ENCODE measurements at regions not wholly inside any gene's neighbourhood (a gene's known extent, or its start where the extent isn't known, plus 50 kb on each side); places are given as distances from the start of the nearest gene placed in this dataset.
"Not testable (repeated sequence)": the region's sequence is repeated elsewhere in the genome, so short reads cannot be mapped to it uniquely, and the experiment has no call there.

- H3K9me3 ChIP-seq (replicated peaks; ENCODE audit: low read length): no peaks in the 10 kb centered on the region
- H3K4me1 ChIP-seq (ENCODE audit: control insufficient read depth, insufficient read depth, low read length): peaks cover 50% of the 10 kb centered on the region
- no peak overlapping the region for H3K4me2 ChIP-seq (ENCODE audit: low read length)
- no peak overlapping the region for H3K9ac ChIP-seq (ENCODE audit: low read depth, low read length)
- no peaks in the 10 kb centered on the region for H3K36me3 ChIP-seq (ENCODE audit: insufficient read depth, low read length)
- H3K4me3 ChIP-seq (ENCODE audit: low read length): no peak overlapping the region
- no peaks in the 10 kb centered on the region for H3K27me3 ChIP-seq (ENCODE audit: control insufficient read depth, insufficient read depth, low read length)
Measured at GRCh38 chr4:124938836-124939235, 226.3 kb upstream of the ANKRD50 start.

GRCh38 chr4:124937993-124938392 is 225.5 kb upstream of the ANKRD50 start:
- no peak overlapping the region for H3K4me3 ChIP-seq (ENCODE audit: low read length)
- no peak overlapping the region for H3K9ac ChIP-seq (ENCODE audit: low read depth, low read length)
- no peaks in the 10 kb centered on the region for H3K9me3 ChIP-seq (replicated peaks; ENCODE audit: low read length)
- peaks cover 44% of the 10 kb centered on the region for H3K4me1 ChIP-seq (ENCODE audit: control insufficient read depth, insufficient read depth, low read length)
- no peaks in the 10 kb centered on the region for H3K27me3 ChIP-seq (ENCODE audit: control insufficient read depth, insufficient read depth, low read length)
- no peaks in the 10 kb centered on the region for H3K36me3 ChIP-seq (ENCODE audit: insufficient read depth, low read length)
- no peak overlapping the region for H3K4me2 ChIP-seq (ENCODE audit: low read length)

- H3K9ac ChIP-seq (ENCODE audit: low read depth, low read length): no peak overlapping the region
- no peak overlapping the region for H3K4me3 ChIP-seq (ENCODE audit: low read length)
- H3K4me2 ChIP-seq (ENCODE audit: low read length): no peak overlapping the region
- H3K36me3 ChIP-seq (ENCODE audit: insufficient read depth, low read length): no peaks in the 10 kb centered on the region
- peaks cover 42% of the 10 kb centered on the region for H3K4me1 ChIP-seq (ENCODE audit: control insufficient read depth, insufficient read depth, low read length)
- no peaks in the 10 kb centered on the region for H3K27me3 ChIP-seq (ENCODE audit: control insufficient read depth, insufficient read depth, low read length)
- H3K9me3 ChIP-seq (replicated peaks; ENCODE audit: low read length): no peaks in the 10 kb centered on the region
Measured at GRCh38 chr4:124936427-124936826, 223.9 kb upstream of the ANKRD50 start.

- H3K9ac ChIP-seq (ENCODE audit: low read depth, low read length): no peak overlapping the region
- H3K4me2 ChIP-seq (ENCODE audit: low read length): no peak overlapping the region
- H3K4me1 ChIP-seq (ENCODE audit: control insufficient read depth, insufficient read depth, low read length): peaks cover 37% of the 10 kb centered on the region
- H3K36me3 ChIP-seq (ENCODE audit: insufficient read depth, low read length): no peaks in the 10 kb centered on the region
- H3K9me3 ChIP-seq (replicated peaks; ENCODE audit: low read length): no peaks in the 10 kb centered on the region
- no peaks in the 10 kb centered on the region for H3K27me3 ChIP-seq (ENCODE audit: control insufficient read depth, insufficient read depth, low read length)
- H3K4me3 ChIP-seq (ENCODE audit: low read length): no peak overlapping the region
Measured at GRCh38 chr4:124934916-124935315, 222.4 kb upstream of the ANKRD50 start.

GRCh38 chr4:124933521-124933920 is 221.0 kb upstream of the ANKRD50 start:
- Histone ChIP-seq H3K9ac (ENCODE audit: low read depth, low read length) (no peak overlapping the region), H3K4me3 (ENCODE audit: low read length) (no peak overlapping the region), H3K27me3 (ENCODE audit: control insufficient read depth, insufficient read depth, low read length) (no peaks in the 10 kb centered on the region), H3K36me3 (ENCODE audit: insufficient read depth, low read length) (no peaks in the 10 kb centered on the region), H3K4me2 (ENCODE audit: low read length) (no peak overlapping the region), H3K9me3 (replicated peaks; ENCODE audit: low read length) (no peaks in the 10 kb centered on the region), H3K4me1 (ENCODE audit: control insufficient read depth, insufficient read depth, low read length) (peaks cover 24% of the 10 kb centered on the region)

GRCh38 chr4:124932447-124932846 is 219.9 kb upstream of the ANKRD50 start:
- H3K9ac ChIP-seq (ENCODE audit: low read depth, low read length): no peak overlapping the region

GRCh38 chr4:124931050-124931449 is 218.5 kb upstream of the ANKRD50 start:
- Histone ChIP-seq H3K4me3 (ENCODE audit: low read length) (no peak overlapping the region), H3K4me1 (ENCODE audit: control insufficient read depth, insufficient read depth, low read length) (peaks cover 9% of the 10 kb centered on the region), H3K9ac (ENCODE audit: low read depth, low read length) (no peak overlapping the region), H3K36me3 (ENCODE audit: insufficient read depth, low read length) (no peaks in the 10 kb centered on the region), H3K9me3 (replicated peaks; ENCODE audit: low read length) (no peaks in the 10 kb centered on the region), H3K4me2 (ENCODE audit: low read length) (no peak overlapping the region), H3K27me3 (ENCODE audit: control insufficient read depth, insufficient read depth, low read length) (no peaks in the 10 kb centered on the region)

More at GRCh38 chr4:124932447-124932846, 219.9 kb upstream of the ANKRD50 start:
- no peak overlapping the region for H3K4me2 ChIP-seq (ENCODE audit: low read length)
- H3K4me1 ChIP-seq (ENCODE audit: control insufficient read depth, insufficient read depth, low read length): peaks cover 17% of the 10 kb centered on the region
- no peaks in the 10 kb centered on the region for H3K9me3 ChIP-seq (replicated peaks; ENCODE audit: low read length)
- H3K4me3 ChIP-seq (ENCODE audit: low read length): no peak overlapping the region
- no peaks in the 10 kb centered on the region for H3K36me3 ChIP-seq (ENCODE audit: insufficient read depth, low read length)
- H3K27me3 ChIP-seq (ENCODE audit: control insufficient read depth, insufficient read depth, low read length): no peaks in the 10 kb centered on the region

GRCh38 chr4:124922748-124923147 is 210.2 kb upstream of the ANKRD50 start:
- H3K4me1 ChIP-seq (ENCODE audit: control insufficient read depth, insufficient read depth, low read length); H3K27me3 ChIP-seq (ENCODE audit: control insufficient read depth, insufficient read depth, low read length); H3K4me2 ChIP-seq (ENCODE audit: low read length); H3K4me3 ChIP-seq (ENCODE audit: low read length); H3K9ac ChIP-seq (ENCODE audit: low read depth, low read length); H3K36me3 ChIP-seq (ENCODE audit: insufficient read depth, low read length); H3K9me3 ChIP-seq (replicated peaks; ENCODE audit: low read length): not testable (repeated sequence)

- Histone ChIP-seq H3K4me2 (ENCODE audit: low read length) (no peak overlapping the region), H3K27me3 (ENCODE audit: control insufficient read depth, insufficient read depth, low read length) (no peaks in the 10 kb centered on the region), H3K9ac (ENCODE audit: low read depth, low read length) (no peak overlapping the region), H3K4me1 (ENCODE audit: control insufficient read depth, insufficient read depth, low read length) (no peaks in the 10 kb centered on the region), H3K9me3 (replicated peaks; ENCODE audit: low read length) (no peaks in the 10 kb centered on the region), H3K4me3 (ENCODE audit: low read length) (no peak overlapping the region), H3K36me3 (ENCODE audit: insufficient read depth, low read length) (no peaks in the 10 kb centered on the region)
Measured at GRCh38 chr4:124918559-124919122, 206.1 kb upstream of the ANKRD50 start.

GRCh38 chr4:124915073-124915472 is 202.5 kb upstream of the ANKRD50 start:
- Histone ChIP-seq H3K4me2 (ENCODE audit: low read length) (no peak overlapping the region), H3K27me3 (ENCODE audit: control insufficient read depth, insufficient read depth, low read length) (no peaks in the 10 kb centered on the region), H3K9ac (ENCODE audit: low read depth, low read length) (no peak overlapping the region), H3K4me3 (ENCODE audit: low read length) (no peak overlapping the region), H3K9me3 (replicated peaks; ENCODE audit: low read length) (no peaks in the 10 kb centered on the region), H3K36me3 (ENCODE audit: insufficient read depth, low read length) (no peaks in the 10 kb centered on the region), H3K4me1 (ENCODE audit: control insufficient read depth, insufficient read depth, low read length) (no peaks in the 10 kb centered on the region)

GRCh38 chr4:124913237-124913636 is 200.7 kb upstream of the ANKRD50 start:
- Histone ChIP-seq H3K4me3 (ENCODE audit: low read length) (no peak overlapping the region), H3K9me3 (replicated peaks; ENCODE audit: low read length) (no peaks in the 10 kb centered on the region), H3K27me3 (ENCODE audit: control insufficient read depth, insufficient read depth, low read length) (no peaks in the 10 kb centered on the region), H3K36me3 (ENCODE audit: insufficient read depth, low read length) (no peaks in the 10 kb centered on the region), H3K4me1 (ENCODE audit: control insufficient read depth, insufficient read depth, low read length) (no peaks in the 10 kb centered on the region), H3K9ac (ENCODE audit: low read depth, low read length) (no peak overlapping the region), H3K4me2 (ENCODE audit: low read length) (no peak overlapping the region)

GRCh38 chr4:124910327-124910726 is 197.8 kb upstream of the ANKRD50 start:
- H3K4me1 ChIP-seq (ENCODE audit: control insufficient read depth, insufficient read depth, low read length): no peaks in the 10 kb centered on the region
- no peak overlapping the region for H3K4me3 ChIP-seq (ENCODE audit: low read length)
- H3K9me3 ChIP-seq (replicated peaks; ENCODE audit: low read length): no peaks in the 10 kb centered on the region
- no peak overlapping the region for H3K4me2 ChIP-seq (ENCODE audit: low read length)
- no peak overlapping the region for H3K9ac ChIP-seq (ENCODE audit: low read depth, low read length)
- no peaks in the 10 kb centered on the region for H3K36me3 ChIP-seq (ENCODE audit: insufficient read depth, low read length)
- no peaks in the 10 kb centered on the region for H3K27me3 ChIP-seq (ENCODE audit: control insufficient read depth, insufficient read depth, low read length)
